ENCODE measurements at regions not wholly inside any gene's neighbourhood (a gene's known extent, or its start where the extent isn't known, plus 50 kb on each side); places are given as distances from the start of the nearest gene placed in this dataset.

DNA sequence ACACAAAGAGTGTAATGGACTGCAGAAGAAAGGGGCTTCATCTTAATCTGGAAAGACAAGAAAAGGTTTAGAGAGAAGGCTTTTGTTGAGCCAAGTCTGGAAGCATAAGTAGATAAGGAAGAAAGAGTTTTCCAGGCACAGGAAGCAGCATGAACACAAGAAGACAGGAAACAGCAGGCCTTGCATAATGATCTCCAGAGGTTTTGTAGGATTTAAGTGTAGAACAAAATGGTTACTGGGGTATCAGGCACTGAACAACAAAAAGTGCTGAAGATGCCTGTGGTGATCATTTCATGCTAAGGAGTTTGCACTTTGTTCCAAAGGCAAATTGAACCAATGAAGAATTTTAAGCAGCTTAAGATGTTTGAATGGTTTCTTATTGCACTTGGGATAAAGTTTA is 281.6 kb upstream of the TANK start:
- H3F3A ChIP-seq (replicated peaks; ENCODE audit: low read depth), result no peaks in the 10 kb centered on the region
- ATAC-seq (no peak), DNase-seq (ENCODE audit: low spot score) (no peak)
- peaks cover 3% of the 10 kb centered on the region for H3K27me3 Mint-ChIP-seq (ENCODE audit: insufficient read depth, low read depth, poor library complexity)
- no peak overlapping the region for H3K27ac Mint-ChIP-seq
- H3K36me3 ChIP-seq (ENCODE audit: insufficient read depth), result no peaks in the 10 kb centered on the region
- H3K9me3 Mint-ChIP-seq, result no peaks in the 10 kb centered on the region
- no peaks in the 10 kb centered on the region for H3K36me3 Mint-ChIP-seq (ENCODE audit: low read depth)
- no peak overlapping the region for H3K27ac ChIP-seq (ENCODE audit: low read depth)
- no peak for TF ChIP-seq EZH2 (IDR thresholded peaks at IDR 0.05; ENCODE audit: low read depth, unreplicated experiment)
- no peak for TF ChIP-seq JUNB (IDR thresholded peaks at IDR 0.05; ENCODE audit: unreplicated experiment)
- no peak for TF ChIP-seq POLR2AphosphoS5 (IDR thresholded peaks at IDR 0.05; ENCODE audit: low read depth)
- no peak for TF ChIP-seq EZH2phosphoT487 (IDR thresholded peaks at IDR 0.05; ENCODE audit: unreplicated experiment)
- no peak for TF ChIP-seq ZNF114 (CRISPR knock-in tag; IDR thresholded peaks at IDR 0.05)
- TF ChIP-seq CREB1 (CRISPR knock-in tag; IDR thresholded peaks at IDR 0.05; ENCODE audit: low read depth), result no peak
- TF ChIP-seq, protein P1, sequence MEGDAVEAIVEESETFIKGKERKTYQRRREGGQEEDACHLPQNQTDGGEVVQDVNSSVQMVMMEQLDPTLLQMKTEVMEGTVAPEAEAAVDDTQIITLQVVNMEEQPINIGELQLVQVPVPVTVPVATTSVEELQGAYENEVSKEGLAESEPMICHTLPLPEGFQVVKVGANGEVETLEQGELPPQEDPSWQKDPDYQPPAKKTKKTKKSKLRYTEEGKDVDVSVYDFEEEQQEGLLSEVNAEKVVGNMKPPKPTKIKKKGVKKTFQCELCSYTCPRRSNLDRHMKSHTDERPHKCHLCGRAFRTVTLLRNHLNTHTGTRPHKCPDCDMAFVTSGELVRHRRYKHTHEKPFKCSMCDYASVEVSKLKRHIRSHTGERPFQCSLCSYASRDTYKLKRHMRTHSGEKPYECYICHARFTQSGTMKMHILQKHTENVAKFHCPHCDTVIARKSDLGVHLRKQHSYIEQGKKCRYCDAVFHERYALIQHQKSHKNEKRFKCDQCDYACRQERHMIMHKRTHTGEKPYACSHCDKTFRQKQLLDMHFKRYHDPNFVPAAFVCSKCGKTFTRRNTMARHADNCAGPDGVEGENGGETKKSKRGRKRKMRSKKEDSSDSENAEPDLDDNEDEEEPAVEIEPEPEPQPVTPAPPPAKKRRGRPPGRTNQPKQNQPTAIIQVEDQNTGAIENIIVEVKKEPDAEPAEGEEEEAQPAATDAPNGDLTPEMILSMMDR (conservative IDR thresholded peaks at IDR 0.05; ENCODE audit: low read depth in 2 of 2), result no peak
- TF ChIP-seq ZNF331 (CRISPR knock-in tag; IDR thresholded peaks at IDR 0.05; ENCODE audit: low read depth), result no peak
- TF ChIP-seq, protein P2, sequence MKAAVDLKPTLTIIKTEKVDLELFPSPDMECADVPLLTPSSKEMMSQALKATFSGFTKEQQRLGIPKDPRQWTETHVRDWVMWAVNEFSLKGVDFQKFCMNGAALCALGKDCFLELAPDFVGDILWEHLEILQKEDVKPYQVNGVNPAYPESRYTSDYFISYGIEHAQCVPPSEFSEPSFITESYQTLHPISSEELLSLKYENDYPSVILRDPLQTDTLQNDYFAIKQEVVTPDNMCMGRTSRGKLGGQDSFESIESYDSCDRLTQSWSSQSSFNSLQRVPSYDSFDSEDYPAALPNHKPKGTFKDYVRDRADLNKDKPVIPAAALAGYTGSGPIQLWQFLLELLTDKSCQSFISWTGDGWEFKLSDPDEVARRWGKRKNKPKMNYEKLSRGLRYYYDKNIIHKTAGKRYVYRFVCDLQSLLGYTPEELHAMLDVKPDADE (IDR thresholded peaks at IDR 0.05), result no peak
- TF ChIP-seq, protein P3, sequence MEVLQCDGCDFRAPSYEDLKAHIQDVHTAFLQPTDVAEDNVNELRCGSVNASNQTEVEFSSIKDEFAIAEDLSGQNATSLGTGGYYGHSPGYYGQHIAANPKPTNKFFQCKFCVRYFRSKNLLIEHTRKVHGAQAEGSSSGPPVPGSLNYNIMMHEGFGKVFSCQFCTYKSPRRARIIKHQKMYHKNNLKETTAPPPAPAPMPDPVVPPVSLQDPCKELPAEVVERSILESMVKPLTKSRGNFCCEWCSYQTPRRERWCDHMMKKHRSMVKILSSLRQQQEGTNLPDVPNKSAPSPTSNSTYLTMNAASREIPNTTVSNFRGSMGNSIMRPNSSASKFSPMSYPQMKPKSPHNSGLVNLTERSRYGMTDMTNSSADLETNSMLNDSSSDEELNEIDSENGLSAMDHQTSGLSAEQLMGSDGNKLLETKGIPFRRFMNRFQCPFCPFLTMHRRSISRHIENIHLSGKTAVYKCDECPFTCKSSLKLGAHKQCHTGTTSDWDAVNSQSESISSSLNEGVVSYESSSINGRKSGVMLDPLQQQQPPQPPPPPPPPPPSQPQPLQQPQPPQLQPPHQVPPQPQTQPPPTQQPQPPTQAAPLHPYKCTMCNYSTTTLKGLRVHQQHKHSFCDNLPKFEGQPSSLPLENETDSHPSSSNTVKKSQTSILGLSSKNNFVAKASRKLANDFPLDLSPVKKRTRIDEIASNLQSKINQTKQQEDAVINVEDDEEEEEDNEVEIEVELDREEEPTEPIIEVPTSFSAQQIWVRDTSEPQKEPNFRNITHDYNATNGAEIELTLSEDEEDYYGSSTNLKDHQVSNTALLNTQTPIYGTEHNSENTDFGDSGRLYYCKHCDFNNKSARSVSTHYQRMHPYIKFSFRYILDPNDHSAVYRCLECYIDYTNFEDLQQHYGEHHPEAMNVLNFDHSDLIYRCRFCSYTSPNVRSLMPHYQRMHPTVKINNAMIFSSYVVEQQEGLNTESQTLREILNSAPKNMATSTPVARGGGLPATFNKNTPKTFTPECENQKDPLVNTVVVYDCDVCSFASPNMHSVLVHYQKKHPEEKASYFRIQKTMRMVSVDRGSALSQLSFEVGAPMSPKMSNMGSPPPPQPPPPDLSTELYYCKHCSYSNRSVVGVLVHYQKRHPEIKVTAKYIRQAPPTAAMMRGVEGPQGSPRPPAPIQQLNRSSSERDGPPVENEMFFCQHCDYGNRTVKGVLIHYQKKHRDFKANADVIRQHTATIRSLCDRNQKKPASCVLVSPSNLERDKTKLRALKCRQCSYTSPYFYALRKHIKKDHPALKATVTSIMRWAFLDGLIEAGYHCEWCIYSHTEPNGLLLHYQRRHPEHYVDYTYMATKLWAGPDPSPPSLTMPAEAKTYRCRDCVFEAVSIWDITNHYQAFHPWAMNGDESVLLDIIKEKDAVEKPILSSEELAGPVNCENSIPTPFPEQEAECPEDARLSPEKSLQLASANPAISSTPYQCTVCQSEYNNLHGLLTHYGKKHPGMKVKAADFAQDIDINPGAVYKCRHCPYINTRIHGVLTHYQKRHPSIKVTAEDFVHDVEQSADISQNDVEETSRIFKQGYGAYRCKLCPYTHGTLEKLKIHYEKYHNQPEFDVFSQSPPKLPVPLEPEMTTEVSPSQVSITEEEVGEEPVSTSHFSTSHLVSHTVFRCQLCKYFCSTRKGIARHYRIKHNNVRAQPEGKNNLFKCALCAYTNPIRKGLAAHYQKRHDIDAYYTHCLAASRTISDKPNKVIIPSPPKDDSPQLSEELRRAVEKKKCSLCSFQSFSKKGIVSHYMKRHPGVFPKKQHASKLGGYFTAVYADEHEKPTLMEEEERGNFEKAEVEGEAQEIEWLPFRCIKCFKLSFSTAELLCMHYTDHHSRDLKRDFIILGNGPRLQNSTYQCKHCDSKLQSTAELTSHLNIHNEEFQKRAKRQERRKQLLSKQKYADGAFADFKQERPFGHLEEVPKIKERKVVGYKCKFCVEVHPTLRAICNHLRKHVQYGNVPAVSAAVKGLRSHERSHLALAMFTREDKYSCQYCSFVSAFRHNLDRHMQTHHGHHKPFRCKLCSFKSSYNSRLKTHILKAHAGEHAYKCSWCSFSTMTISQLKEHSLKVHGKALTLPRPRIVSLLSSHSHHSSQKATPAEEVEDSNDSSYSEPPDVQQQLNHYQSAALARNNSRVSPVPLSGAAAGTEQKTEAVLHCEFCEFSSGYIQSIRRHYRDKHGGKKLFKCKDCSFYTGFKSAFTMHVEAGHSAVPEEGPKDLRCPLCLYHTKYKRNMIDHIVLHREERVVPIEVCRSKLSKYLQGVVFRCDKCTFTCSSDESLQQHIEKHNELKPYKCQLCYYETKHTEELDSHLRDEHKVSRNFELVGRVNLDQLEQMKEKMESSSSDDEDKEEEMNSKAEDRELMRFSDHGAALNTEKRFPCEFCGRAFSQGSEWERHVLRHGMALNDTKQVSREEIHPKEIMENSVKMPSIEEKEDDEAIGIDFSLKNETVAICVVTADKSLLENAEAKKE (CRISPR knock-in tag; IDR thresholded peaks at IDR 0.05), result no peak
- no peak for TF ChIP-seq STAT1 (IDR thresholded peaks at IDR 0.05; ENCODE audit: unreplicated experiment)
- TF ChIP-seq NANOG (IDR thresholded peaks at IDR 0.05; ENCODE audit: borderline replicate concordance), result no peak
- TF ChIP-seq, protein P4, sequence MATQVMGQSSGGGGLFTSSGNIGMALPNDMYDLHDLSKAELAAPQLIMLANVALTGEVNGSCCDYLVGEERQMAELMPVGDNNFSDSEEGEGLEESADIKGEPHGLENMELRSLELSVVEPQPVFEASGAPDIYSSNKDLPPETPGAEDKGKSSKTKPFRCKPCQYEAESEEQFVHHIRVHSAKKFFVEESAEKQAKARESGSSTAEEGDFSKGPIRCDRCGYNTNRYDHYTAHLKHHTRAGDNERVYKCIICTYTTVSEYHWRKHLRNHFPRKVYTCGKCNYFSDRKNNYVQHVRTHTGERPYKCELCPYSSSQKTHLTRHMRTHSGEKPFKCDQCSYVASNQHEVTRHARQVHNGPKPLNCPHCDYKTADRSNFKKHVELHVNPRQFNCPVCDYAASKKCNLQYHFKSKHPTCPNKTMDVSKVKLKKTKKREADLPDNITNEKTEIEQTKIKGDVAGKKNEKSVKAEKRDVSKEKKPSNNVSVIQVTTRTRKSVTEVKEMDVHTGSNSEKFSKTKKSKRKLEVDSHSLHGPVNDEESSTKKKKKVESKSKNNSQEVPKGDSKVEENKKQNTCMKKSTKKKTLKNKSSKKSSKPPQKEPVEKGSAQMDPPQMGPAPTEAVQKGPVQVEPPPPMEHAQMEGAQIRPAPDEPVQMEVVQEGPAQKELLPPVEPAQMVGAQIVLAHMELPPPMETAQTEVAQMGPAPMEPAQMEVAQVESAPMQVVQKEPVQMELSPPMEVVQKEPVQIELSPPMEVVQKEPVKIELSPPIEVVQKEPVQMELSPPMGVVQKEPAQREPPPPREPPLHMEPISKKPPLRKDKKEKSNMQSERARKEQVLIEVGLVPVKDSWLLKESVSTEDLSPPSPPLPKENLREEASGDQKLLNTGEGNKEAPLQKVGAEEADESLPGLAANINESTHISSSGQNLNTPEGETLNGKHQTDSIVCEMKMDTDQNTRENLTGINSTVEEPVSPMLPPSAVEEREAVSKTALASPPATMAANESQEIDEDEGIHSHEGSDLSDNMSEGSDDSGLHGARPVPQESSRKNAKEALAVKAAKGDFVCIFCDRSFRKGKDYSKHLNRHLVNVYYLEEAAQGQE (IDR thresholded peaks at IDR 0.05; ENCODE audit: unreplicated experiment), result no peak
- H3K9me2 ChIP-seq (ENCODE audit: insufficient read depth), result 0 out of 2 replicates have a peak, but pooled peaks cover 18% of the 10 kb centered on the region
- no peak overlapping the region for H3K4me3 ChIP-seq
- no peaks in the 10 kb centered on the region for H3K79me2 ChIP-seq (replicated peaks; ENCODE audit: insufficient read depth)
- no peak overlapping the region for H3K4me2 ChIP-seq
- H3K4me1 Mint-ChIP-seq, result no peaks in the 10 kb centered on the region
- no peak overlapping the region for H3K4me3 Mint-ChIP-seq
- no peaks in the 10 kb centered on the region for H4K20me1 ChIP-seq (replicated peaks; ENCODE audit: insufficient read depth)
- H3K27me3 ChIP-seq (ENCODE audit: insufficient read depth), result no peaks in the 10 kb centered on the region
- H3K4me1 ChIP-seq (ENCODE audit: insufficient read depth), result no peaks in the 10 kb centered on the region
- H2AFZ ChIP-seq, result no peak overlapping the region
